NOMO-1 treated with DMSO at 0.1 percent for 48 hours (cell line): ENCODE measurements at regions not wholly inside any gene's neighbourhood (a gene's known extent, or its start where the extent isn't known, plus 50 kb on each side); places are given as distances from the start of the nearest gene placed in this dataset.
"Not testable (repeated sequence)": the region's sequence is repeated elsewhere in the genome, so short reads cannot be mapped to it uniquely, and the experiment has no call there.

Experiments
- DNase-seq: peaks from one replicate; lab custom pipeline; 2025; ENCODE audit not compliant: unreplicated experiment; lab: John Stamatoyannopoulos, UW

- no peak for DNase-seq
Measured at GRCh38 chr4:123025398-123025797, 103.0 kb upstream of the NUDT6 start.

DNA sequence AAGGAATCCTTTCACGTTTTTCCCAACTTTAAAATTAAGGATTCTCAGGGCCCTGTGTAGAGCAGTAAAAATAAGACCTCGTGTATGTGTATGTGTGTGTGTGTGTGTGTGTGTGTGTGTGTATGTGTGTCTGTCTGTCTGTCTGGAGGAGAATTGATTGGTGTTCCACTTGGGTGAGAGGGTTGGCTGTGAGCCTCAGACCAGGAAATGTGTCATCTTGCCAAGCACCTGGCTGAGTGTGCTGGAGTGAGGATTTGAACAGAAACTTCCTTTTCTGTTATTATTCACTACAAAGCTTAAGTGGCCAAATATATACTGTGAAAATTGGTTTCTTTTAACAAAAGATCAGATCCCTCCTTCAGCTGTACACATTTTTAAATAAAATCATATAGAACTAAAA lies 103.6 kb upstream of the NUDT6 start:
- DNase-seq, result not testable (repeated sequence)

GRCh38 chr4:123031664-123032063 lies 109.3 kb upstream of the NUDT6 start:
- no peak for DNase-seq

DNA sequence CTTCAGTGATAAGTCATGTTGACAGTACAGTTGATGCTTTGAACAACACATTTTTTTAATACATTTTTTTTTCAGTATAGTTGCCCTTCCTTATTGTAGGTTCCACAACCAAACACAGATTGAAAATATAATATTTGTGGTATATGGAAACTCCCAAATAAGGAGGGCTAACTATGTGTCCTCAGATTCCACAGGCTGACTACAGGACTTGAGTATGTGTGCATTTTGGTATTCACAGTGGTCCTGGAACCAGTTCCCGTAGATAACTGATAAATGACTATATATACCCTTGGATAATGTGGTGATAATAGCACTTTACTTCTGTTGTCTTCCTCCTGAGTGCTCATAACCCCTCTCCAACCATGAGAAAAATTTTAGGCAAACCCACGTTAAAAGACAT lies 111.6 kb upstream of the NUDT6 start:
- DNase-seq, result no peak

DNA sequence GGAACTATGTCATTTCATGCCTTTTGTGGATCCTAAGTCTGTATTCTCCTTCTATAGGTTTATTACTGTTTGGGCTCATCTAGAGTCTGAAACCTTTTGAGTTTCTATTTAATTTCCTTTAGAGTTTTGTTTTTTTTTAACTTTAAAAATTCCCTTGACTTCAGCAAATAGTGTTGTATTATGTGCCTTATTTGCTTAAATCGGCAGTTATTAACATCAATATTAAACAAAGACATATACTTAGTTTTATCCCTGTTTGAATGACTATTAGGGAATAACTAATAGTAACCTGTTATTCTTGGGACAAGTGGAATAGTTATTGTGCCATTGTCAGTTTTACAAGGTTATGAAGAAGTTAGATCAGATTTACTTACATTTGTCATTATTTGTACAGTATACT lies 112.8 kb upstream of the NUDT6 start:
- DNase-seq, result no peak

DNA sequence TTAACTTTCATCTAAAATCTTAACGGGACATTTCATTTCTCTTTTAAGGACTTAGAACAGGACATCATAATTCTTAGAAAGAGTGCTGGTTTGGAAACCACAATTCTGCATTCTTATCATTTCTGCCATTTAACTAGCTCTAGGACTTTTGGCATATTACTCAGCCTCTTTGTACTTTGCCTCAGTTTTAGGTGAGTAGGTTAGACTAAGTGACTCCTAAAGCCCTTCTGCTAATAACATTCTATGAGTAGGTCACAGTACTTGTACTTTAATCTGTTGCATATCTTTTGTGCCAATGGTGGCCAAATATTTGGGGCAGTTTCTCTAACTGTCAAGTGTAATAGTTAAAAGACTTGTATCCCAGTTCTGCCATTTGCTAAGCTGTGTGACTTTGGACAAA lies 115.4 kb upstream of the NUDT6 start:
- DNase-seq, result no peak

DNA sequence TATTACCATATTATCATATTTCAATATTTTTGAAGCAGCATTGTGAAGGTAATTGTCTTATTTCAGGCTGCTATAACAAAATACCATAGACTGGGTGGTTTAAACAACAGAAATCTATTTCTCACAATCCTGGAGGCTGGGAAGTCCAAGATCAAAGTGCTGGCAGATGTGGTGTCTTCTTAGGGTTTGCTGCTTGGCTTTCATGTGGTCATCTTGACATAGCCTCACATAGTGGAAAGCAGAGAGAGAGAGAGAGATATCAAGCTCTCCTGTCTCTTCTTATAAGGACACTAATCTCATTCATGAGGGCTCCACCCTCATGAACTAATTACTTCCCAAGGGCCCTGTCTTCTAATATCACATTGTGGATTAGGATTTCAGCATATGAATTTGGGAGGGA lies 119.7 kb upstream of the NUDT6 start:
- DNase-seq, result no peak

- DNase-seq, result no peak
Measured at GRCh38 chr4:123043013-123043412, 120.6 kb upstream of the NUDT6 start.

GRCh38 chr4:123043793-123044425 lies 121.5 kb upstream of the NUDT6 start:
- no peak for DNase-seq

DNA sequence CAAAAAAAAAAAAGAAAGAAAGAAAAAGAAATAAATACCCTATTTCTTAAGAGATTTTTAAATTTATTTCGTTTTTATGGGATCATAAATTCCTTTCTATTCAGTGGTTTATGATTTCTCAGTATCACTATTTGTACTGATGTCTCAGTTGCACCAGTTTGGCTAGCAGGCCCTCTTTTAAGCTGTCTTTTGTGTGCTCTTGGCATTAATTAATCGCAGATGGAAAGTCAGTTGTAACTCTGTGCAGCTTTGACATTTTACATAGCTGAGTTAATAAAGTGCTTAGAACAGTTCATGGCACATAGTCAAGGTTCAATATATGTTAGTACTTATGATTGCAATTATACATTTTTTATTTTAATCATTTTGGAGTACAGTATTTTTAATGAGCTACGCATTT lies 123.7 kb upstream of the NUDT6 start:
- DNase-seq, result no peak

GRCh38 chr4:123050018-123050417 lies 127.6 kb upstream of the NUDT6 start:
- no peak for DNase-seq

- DNase-seq, result no peak
Measured at GRCh38 chr4:123052007-123052406, 129.6 kb upstream of the NUDT6 start.

DNA sequence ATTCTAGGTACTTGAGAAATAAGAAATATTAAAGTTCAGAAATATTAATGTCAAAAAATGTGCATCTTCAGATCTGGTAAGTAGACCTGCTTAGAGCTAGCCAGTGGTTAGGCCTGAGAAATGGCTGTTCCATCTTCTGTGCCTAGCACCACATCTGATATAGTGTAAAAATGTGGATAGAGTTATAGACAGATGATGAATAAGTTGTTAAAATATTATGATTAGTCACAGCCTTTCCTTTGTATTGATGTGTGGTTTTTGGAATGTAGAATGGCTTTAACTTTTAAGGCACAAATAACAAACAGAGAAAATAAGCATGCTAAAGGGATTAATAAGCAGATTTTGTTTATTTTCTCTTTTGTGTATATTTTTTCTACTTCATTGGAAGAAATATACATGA lies 133.5 kb upstream of the NUDT6 start:
- no peak for DNase-seq

GRCh38 chr4:123060039-123060770 lies 137.8 kb upstream of the NUDT6 start:
- no peak for DNase-seq

GRCh38 chr4:123064390-123064789 lies 142.0 kb upstream of the NUDT6 start:
- DNase-seq, result no peak

DNA sequence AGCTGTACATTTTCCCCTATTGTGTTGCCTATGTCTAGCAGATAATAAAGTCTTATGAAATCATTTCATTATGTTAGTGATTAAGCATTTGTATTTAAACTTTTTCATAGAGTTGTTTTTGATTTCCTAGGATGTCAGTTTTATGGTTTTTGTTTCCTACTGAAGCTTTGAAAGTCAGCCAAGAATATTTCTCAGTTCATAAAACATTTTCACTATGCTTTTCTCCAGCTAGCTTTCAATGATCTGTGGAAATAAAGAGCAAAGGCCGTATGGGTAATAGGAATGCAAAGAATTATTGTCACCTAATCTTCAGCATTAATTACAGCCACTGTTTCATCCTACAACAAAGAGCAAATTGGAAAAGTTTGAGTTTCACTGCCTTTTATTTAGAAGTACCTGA lies 145.7 kb upstream of the NUDT6 start:
- no peak for DNase-seq

GRCh38 chr4:123072060-123072459 lies 149.7 kb upstream of the NUDT6 start:
- no peak for DNase-seq

- DNase-seq, result no peak
Measured at GRCh38 chr4:123073650-123074049, 151.3 kb upstream of the NUDT6 start.

GRCh38 chr4:123077330-123077729 lies 154.9 kb upstream of the NUDT6 start:
- DNase-seq, result no peak

DNA sequence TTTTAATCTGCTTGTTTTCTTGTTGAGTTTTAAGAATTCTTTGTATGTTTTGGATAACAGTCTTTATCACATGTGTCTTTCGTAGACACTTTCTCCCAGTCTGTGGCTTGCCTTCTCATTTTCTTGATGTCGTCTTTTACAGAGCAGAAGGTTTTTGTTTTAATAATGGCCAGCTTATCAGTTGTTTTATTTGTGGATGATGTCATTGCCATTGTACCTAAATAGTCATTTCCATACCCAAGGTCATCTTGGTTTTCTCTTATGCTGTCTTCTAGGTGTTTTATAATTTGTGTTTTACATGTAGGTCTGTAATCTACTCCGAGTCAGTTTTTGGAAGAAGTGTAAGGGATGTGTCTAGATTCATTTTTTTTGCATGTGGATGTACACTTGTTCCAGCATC lies 159.6 kb upstream of the NUDT6 start:
- no peak for DNase-seq

DNA sequence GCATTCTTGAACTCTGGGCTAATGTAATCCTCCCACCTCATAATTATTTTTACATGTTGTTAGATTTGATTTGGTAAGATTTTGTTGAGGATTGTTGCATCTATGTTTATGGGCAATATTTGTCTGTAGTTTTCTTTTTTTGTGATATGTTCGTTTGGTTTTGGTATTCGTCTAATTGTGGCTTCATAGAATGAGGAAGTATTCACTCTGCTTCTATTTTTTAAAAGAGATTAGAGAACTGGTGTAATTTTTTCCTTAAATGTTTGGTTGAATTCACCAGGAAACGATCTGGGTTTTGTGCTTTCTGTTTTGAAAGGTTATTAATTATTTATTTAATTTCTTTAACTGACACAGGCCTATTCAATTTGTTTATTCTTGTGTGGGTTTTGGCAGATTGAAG lies 161.2 kb upstream of the NUDT6 start:
- peak; percentile 50 for DNase-seq

DNA sequence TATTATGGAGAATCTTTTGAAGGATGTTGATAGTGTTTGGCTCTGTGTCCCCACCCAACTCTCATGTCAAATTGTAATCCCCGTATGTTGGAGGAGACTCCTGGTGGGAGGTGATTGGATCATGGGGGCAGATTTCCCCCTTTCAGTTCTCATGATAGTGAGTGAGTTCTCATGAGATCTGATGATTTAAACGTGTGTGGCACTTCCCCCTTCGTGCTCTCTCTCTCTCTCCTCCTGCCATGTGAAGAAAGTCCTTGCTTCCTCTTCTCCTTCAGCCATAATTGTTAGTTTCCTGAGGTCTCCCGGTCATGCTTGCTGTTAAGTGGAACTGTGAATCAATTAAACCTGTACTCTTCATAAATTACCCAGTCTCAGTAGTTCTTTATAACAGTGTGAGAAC lies 166.1 kb upstream of the NUDT6 start:
- DNase-seq, result peak; percentile 73

DNA sequence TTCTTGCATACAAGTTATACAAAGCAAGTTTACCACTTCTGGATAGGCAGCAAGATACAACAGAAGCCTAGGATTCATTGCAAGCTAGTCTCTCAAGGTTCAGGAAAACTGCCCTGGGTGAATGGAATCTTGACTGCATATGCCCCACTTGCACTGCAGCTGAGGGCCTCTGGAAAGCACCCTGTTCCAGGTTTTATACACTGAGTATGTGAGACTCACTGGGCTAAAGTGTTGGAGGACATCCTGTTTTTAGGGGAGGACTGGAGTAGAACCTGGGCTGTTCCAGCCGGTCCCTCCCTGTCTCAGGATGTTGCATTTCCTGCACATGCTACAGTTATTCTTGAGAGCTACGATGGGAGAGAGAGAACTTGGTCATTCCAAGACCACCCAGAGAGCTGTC lies 168.5 kb upstream of the NUDT6 start:
- DNase-seq, result no peak
